ENCODE measurements at regions not wholly inside any gene's neighbourhood (a gene's known extent, or its start where the extent isn't known, plus 50 kb on each side); places are given as distances from the start of the nearest gene placed in this dataset.

- TF ChIP-seq EZH2 (IDR thresholded peaks at IDR 0.05; ENCODE audit: borderline replicate concordance, low read depth, low read length, severe bottlenecking) (no peak), CTCF (IDR thresholded peaks at IDR 0.05; ENCODE audit: borderline replicate concordance, extremely low read depth, low read length, poor library complexity, severe bottlenecking) (no peak)
Measured at GRCh38 chr6:170181338-170181690, 109.6 kb downstream of the DLL1 start.

All from DND-41 (cell line).